ENCODE measurements at regions not wholly inside any gene's neighbourhood (a gene's known extent, or its start where the extent isn't known, plus 50 kb on each side); places are given as distances from the start of the nearest gene placed in this dataset.

DNA sequence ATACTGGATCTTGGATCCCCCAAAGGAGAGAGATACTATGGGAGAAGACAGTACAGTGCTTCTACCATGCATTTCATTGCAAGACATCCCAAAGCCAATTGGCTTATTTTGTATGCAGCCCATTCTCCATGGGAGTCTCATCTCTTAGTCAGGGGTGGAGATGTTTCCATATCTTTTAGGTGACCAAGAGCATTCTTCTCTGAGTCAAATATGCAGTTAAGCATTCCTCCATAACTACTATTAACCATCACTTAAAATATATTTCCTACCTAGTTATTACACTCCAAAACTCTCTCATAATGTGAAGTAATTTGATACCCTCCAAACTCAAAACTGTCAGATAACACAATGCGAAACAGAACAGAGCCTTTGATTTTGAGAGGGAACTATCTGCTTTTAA is 542.6 kb downstream of the HDGFL1 start (continued):
- TF ChIP-seq, protein P1, sequence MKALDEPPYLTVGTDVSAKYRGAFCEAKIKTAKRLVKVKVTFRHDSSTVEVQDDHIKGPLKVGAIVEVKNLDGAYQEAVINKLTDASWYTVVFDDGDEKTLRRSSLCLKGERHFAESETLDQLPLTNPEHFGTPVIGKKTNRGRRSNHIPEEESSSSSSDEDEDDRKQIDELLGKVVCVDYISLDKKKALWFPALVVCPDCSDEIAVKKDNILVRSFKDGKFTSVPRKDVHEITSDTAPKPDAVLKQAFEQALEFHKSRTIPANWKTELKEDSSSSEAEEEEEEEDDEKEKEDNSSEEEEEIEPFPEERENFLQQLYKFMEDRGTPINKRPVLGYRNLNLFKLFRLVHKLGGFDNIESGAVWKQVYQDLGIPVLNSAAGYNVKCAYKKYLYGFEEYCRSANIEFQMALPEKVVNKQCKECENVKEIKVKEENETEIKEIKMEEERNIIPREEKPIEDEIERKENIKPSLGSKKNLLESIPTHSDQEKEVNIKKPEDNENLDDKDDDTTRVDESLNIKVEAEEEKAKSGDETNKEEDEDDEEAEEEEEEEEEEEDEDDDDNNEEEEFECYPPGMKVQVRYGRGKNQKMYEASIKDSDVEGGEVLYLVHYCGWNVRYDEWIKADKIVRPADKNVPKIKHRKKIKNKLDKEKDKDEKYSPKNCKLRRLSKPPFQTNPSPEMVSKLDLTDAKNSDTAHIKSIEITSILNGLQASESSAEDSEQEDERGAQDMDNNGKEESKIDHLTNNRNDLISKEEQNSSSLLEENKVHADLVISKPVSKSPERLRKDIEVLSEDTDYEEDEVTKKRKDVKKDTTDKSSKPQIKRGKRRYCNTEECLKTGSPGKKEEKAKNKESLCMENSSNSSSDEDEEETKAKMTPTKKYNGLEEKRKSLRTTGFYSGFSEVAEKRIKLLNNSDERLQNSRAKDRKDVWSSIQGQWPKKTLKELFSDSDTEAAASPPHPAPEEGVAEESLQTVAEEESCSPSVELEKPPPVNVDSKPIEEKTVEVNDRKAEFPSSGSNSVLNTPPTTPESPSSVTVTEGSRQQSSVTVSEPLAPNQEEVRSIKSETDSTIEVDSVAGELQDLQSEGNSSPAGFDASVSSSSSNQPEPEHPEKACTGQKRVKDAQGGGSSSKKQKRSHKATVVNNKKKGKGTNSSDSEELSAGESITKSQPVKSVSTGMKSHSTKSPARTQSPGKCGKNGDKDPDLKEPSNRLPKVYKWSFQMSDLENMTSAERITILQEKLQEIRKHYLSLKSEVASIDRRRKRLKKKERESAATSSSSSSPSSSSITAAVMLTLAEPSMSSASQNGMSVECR (CRISPR knock-in tag; IDR thresholded peaks at IDR 0.05; ENCODE audit: borderline replicate concordance), result no peak
- TF ChIP-seq, protein P2, sequence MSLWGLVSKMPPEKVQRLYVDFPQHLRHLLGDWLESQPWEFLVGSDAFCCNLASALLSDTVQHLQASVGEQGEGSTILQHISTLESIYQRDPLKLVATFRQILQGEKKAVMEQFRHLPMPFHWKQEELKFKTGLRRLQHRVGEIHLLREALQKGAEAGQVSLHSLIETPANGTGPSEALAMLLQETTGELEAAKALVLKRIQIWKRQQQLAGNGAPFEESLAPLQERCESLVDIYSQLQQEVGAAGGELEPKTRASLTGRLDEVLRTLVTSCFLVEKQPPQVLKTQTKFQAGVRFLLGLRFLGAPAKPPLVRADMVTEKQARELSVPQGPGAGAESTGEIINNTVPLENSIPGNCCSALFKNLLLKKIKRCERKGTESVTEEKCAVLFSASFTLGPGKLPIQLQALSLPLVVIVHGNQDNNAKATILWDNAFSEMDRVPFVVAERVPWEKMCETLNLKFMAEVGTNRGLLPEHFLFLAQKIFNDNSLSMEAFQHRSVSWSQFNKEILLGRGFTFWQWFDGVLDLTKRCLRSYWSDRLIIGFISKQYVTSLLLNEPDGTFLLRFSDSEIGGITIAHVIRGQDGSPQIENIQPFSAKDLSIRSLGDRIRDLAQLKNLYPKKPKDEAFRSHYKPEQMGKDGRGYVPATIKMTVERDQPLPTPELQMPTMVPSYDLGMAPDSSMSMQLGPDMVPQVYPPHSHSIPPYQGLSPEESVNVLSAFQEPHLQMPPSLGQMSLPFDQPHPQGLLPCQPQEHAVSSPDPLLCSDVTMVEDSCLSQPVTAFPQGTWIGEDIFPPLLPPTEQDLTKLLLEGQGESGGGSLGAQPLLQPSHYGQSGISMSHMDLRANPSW (CRISPR knock-in tag; conservative IDR thresholded peaks at IDR 0.05; ENCODE audit: low read depth), result no peak
- TF ChIP-seq, protein P3, sequence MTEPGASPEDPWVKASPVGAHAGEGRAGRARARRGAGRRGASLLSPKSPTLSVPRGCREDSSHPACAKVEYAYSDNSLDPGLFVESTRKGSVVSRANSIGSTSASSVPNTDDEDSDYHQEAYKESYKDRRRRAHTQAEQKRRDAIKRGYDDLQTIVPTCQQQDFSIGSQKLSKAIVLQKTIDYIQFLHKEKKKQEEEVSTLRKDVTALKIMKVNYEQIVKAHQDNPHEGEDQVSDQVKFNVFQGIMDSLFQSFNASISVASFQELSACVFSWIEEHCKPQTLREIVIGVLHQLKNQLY (CRISPR knock-in tag; IDR thresholded peaks at IDR 0.05), result no peak

DNA sequence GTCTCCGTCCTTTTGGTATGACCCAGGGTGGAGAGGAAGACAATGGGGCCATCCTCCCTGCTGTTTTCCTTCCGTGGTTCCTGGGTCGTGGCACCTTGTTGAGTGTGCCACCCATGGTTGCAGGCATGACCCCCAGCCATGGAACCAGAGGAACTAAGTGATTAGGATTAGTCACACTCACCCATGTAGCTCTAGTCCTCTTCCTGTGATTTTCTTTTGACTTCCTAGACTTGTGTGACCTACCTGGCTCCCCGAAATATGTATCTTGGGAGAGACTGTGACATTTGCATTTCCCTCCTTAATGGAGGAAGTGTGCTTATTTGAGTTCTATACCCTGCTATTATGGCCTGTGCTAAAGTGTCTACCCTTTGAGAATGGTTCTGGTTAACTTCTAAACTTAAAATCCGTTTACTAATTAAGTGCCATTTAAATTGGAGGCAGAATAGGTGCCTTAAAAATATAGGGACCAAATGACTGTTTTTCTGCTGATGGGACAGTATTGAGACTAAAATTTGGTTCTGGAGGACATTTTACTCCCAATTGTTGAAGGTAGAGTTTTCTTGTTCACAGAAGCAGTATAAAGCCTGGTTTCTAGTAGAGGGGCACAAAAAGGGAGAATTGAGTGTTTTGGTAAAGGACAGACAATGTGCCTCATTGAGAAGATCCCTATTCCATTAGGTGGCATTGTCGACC is 545.6 kb downstream of the HDGFL1 start:
- no peak for TF ChIP-seq PRRX2 (CRISPR knock-in tag; IDR thresholded peaks at IDR 0.05)
- TF ChIP-seq CREB1 (CRISPR knock-in tag; IDR thresholded peaks at IDR 0.05), result no peak
- TF ChIP-seq JAZF1 (CRISPR knock-in tag; IDR thresholded peaks at IDR 0.05), result no peak
- no peak for TF ChIP-seq NR1H2 (CRISPR knock-in tag; IDR thresholded peaks at IDR 0.05)
- no peak for TF ChIP-seq CREM (CRISPR knock-in tag; IDR thresholded peaks at IDR 0.05)
- TF ChIP-seq TP53 (CRISPR knock-in tag; IDR thresholded peaks at IDR 0.05), result no peak
- no peak for TF ChIP-seq ZNF396 (CRISPR knock-in tag; IDR thresholded peaks at IDR 0.05; ENCODE audit: borderline replicate concordance)
- Mint-ChIP-seq H3K36me3 (peaks cover 26% of the 10 kb centered on the region), H3K27ac (no peak overlapping the region), H3K4me1 (no peaks in the 10 kb centered on the region), H3K9me3 (peaks cover 53% of the 10 kb centered on the region), H3K4me3 (no peak overlapping the region), H3K27me3 (ENCODE audit: low read depth) (no peaks in the 10 kb centered on the region)
- DNase-seq (ENCODE audit: low spot score), result no peak
- ChIA-PET POLR2A (no interaction called here), CTCF (no interaction called here)
- no peak for ATAC-seq

DNA sequence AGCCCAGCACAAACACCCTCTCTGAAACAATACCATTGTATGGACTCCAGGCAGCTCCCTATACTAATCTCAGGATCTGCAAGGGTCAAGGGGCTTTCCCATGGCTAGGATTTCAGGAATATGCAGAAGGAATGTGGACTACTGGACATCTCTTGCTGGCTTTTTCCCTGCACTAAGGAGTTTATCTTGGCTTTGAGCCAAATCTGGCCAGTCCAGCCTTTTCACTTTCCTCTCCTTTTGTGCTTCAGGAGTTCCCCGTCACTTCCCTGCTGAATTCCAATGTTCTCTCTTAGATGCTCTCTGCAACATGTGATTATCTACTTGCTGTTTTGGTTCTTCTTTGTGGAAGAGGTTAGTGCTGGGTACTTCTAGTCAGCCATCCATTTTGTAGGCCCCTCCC is 568.2 kb downstream of the HDGFL1 start:
- TF ChIP-seq, protein P4, sequence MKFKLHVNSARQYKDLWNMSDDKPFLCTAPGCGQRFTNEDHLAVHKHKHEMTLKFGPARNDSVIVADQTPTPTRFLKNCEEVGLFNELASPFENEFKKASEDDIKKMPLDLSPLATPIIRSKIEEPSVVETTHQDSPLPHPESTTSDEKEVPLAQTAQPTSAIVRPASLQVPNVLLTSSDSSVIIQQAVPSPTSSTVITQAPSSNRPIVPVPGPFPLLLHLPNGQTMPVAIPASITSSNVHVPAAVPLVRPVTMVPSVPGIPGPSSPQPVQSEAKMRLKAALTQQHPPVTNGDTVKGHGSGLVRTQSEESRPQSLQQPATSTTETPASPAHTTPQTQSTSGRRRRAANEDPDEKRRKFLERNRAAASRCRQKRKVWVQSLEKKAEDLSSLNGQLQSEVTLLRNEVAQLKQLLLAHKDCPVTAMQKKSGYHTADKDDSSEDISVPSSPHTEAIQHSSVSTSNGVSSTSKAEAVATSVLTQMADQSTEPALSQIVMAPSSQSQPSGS (CRISPR knock-in tag; IDR thresholded peaks at IDR 0.05; ENCODE audit: borderline replicate concordance, low read depth), result no peak
- TF ChIP-seq RORB (CRISPR knock-in tag; IDR thresholded peaks at IDR 0.05) (no peak), OVOL2 (CRISPR knock-in tag; IDR thresholded peaks at IDR 0.05; ENCODE audit: borderline replicate concordance) (no peak), SMAD3 (CRISPR knock-in tag; IDR thresholded peaks at IDR 0.05; ENCODE audit: borderline replicate concordance) (no peak), ELF4 (CRISPR knock-in tag; IDR thresholded peaks at IDR 0.05; ENCODE audit: low read depth) (no peak), ESRRA (CRISPR knock-in tag; IDR thresholded peaks at IDR 0.05; ENCODE audit: borderline replicate concordance) (no peak), TEAD4 (CRISPR knock-in tag; IDR thresholded peaks at IDR 0.05) (no peak)
- TF ChIP-seq, protein P3 (CRISPR knock-in tag; IDR thresholded peaks at IDR 0.05), result no peak
- TF ChIP-seq, protein P5, sequence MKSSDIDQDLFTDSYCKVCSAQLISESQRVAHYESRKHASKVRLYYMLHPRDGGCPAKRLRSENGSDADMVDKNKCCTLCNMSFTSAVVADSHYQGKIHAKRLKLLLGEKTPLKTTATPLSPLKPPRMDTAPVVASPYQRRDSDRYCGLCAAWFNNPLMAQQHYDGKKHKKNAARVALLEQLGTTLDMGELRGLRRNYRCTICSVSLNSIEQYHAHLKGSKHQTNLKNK (CRISPR knock-in tag; IDR thresholded peaks at IDR 0.05), result no peak
- CTCF ChIA-PET, result no interaction called here
- ATAC-seq (no peak), DNase-seq (ENCODE audit: low spot score) (no peak)
- peaks cover 7% of the 10 kb centered on the region; the same call in 1 of the 2 replicates for H3K36me3 Mint-ChIP-seq
- H3K27ac Mint-ChIP-seq, result no peak overlapping the region
- H3K4me1 Mint-ChIP-seq, result no peaks in the 10 kb centered on the region
- H3K4me3 Mint-ChIP-seq, result no peak overlapping the region
- POLR2A ChIA-PET, result no interaction called here
- H3K9me3 Mint-ChIP-seq, result peaks cover 16% of the 10 kb centered on the region
- H3K27me3 Mint-ChIP-seq (ENCODE audit: low read depth), result no peaks in the 10 kb centered on the region
